GM19035 (cell line): ENCODE measurements at regions not wholly inside any gene's neighbourhood (a gene's known extent, or its start where the extent isn't known, plus 50 kb on each side); places are given as distances from the start of the nearest gene placed in this dataset.

ENCODE experiments used
- ATAC-seq: cut with Tn5 transposase; IDR thresholded peaks from one replicate; pipeline ENCODE4 v1.9.1; 2021; ENCODE audit not compliant: unreplicated experiment

- no peak for ATAC-seq
These were observed 188.3 kb upstream of the GMDS start for GRCh38 chr6:2433711-2434110.

- ATAC-seq = no peak
These were observed 187.9 kb upstream of the GMDS start for GRCh38 chr6:2433266-2433665.

- ATAC-seq = no peak
These were observed 186.9 kb upstream of the GMDS start for GRCh38 chr6:2432292-2432691.

DNA sequence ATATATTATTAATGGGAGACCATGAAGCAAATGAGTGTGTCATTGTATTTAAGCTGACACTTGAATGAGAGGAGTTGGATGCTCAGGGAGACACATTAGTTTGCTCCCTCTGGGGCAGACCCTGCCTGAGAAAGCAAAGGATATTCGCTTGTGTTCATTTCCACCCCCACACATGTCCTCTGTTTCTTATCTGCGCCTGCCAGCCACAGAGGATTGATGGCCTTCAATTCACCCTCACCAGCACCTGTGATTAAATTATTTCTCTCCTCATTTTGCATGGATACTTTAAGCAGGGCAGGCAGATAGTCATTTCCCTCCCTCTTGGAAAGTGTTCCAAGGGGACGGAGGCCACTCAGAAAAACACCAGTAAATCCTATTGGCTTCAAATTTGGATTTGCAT, 185.2 kb upstream of the GMDS start:
- ATAC-seq = no peak

GRCh38 chr6:2429460-2429859, 184.1 kb upstream of the GMDS start:
- ATAC-seq = no peak

GRCh38 chr6:2429032-2429431, 183.6 kb upstream of the GMDS start:
- no peak for ATAC-seq

- no peak for ATAC-seq
These were observed 181.3 kb upstream of the GMDS start for GRCh38 chr6:2426561-2427340.

DNA sequence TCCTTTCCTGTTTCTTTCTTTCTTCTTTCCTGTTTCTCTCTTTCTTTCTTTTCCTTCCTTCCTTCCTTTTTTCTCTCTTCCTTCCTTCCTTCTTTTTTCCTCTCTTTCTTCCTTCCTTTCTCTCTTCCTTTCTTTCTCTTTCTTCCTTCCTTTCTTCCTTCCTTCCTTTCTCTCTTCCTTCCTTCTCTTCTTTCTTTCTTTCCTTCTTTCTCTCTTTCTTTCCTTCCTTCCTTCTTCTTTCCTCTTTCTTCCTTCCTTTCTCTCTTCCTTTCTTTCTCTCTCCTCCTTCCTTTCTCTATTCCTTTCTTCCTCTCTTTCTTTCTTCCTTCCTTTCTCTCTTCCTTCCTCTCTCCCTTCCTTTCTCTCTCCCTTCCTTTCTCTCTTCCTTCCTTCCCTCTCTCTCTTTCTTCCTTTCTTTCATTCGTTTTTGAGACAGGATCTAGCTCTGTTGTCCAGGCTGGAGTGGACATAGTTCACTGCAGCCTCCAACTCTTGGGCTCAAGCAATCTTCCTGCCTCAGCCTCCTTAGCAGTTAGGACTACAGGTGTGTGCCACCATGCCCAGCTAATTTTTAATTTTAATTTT, 170.8 kb upstream of the GMDS start:
- no peak for ATAC-seq

GRCh38 chr6:2414885-2415547, 169.6 kb upstream of the GMDS start:
- no peak for ATAC-seq

DNA sequence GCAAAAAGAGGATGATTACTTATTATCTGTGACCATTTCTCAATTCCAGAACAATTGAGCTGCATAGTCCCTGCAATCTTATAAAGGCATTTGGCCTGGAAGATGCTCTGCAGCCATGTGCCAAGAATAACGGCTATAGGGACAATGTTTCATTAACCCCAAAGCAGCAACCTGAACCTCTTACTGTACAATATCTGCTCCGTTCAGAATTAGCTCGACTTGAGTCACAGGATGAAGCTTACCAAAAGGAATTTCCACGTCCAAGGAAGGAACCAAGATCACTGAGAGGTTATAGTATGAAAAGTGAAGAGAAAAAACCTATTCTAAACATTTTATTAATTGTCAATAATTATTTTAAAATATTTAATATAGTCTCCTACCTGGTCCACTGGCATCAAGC, 167.3 kb upstream of the GMDS start:
- no peak for ATAC-seq

DNA sequence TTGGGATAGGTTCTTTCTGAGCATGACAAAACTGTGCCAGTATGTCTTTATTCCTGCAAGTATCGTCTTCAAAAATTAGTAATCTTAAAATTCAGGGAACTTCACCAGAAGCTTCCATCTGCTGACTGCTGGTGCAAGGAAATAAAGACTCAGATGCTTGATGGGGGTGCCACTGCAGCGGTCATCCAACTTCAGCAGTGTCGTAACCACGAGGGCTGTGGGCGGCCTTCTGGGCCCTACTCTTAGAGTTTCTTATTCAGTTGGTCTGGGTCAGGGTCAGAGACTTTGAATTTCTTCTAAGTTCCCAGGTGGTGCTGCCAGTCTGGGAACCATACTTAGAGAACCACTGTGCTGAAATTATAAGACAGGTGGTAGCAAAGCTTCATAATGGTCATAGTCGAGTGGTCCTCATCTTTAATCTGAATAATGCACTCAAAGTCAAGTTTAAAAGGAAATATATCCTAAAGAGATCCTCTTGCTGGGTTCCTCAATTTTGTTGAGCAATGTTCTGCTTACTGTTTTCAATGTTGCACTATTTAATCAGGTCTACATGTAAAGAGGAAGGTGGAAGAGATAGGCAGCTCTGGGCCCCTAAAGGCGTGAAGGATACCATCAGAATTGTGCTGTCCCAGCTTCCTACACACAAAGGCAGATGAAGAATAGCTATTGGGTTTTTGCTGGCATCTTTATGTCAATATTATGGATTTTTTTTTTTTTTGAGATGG, 165.4 kb upstream of the GMDS start:
- no peak for ATAC-seq

DNA sequence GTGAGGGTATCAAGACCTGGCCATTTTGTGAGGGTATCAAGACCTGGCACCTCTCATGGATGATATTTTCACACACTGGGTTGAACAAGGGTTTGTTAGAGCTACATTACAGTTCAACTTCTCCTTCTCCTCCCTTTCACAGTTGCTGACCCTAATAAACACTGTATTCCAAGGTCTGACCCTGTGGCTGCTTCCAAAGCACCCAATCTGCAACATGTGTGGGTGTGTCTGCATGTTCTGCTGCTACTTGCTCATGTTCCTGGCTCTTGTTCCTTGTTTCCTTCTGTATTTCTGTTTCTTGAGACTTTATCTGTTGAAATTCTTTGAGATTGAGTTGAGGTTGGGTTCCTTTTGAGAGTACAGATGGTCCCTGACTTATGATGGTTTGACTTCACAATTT, 162.1 kb upstream of the GMDS start:
- no peak for ATAC-seq

DNA sequence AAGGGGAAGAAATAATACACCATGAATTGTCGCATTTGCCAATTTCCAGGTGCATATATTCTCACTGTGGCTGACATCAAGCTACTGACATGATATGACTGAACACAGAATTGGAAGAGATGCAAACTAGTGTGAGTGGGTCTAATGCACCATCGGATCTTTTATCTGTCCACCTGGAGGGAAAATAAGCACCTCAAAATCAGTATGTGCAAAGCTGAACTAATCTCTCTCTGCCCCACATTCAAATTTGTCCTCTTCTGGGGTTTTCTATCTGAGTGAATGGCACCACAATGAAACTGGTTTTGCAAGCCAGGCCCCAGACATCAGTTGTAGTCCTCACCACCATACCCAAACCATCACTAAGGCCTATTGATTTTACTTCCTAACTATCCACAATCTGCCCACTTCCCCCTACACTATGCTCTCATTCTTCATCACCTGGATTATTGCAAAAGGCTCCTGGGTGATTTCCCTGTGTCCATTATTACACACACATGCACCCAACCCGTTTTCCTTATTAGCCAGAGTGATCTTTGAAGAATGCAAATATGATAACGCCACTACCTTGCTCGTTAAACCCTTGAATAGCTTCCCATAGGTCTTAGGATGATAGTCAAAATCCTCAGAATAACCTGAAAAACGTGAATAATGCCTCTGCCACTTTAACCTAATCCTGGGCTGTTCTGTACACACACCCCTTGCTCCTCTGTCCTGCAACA, 159.0 kb upstream of the GMDS start:
- no peak for ATAC-seq

DNA sequence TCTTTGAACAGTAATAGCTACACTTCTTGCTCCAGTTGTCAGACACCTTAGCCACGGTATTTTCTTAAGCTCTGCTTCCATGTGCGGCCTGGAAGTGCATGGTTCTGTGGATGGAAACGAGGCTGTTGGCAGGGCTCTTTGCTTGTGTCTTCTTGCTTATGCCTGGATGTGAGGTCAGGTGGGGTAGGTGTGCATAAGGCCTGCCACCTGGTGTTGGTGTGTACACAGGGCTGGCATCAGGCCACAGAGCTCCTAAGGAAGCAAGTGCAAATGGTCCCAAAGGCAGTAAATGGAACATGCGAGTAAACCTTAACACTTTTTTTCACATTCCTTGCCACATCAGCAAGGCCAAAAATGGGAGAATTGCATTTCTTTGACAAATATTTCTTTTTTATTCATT, 158.1 kb upstream of the GMDS start:
- ATAC-seq = no peak

DNA sequence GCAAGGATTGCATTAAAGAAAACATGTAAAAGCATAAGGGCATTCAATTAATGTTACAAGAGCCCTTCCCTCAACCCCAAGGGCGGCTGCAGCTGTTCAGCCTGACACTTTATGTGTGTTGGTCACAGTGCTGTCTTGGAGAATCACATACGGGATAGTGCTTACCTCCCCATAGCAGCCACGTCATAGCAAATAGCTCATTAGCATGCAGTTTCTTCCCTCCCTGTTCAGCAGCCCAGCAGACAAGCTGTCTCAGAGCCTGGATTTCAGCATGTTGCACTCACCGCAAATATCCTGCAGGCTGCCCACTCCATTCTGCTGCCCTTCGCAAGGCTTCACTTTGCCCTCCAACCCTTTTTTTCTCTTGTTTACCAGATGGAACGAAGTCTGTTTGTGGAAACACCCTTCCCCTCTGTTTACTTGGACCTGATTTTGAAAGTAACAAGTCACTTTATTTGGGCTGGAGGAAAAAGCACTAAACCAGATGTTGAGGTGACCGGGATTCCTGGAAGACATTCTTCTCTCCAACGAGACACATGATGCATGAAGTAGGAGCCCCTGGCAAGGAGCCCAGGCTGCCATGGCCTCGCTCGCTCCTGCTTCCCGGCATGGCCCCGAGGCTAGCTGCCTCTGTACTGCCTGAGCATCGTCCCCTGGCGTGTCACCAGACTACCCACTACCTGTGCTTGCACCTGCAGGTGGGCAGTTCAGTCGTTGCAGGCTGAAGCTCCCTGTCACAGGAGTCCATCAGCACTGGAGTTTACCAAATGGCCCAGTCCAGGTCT, 151.6 kb upstream of the GMDS start:
- ATAC-seq = no peak

DNA sequence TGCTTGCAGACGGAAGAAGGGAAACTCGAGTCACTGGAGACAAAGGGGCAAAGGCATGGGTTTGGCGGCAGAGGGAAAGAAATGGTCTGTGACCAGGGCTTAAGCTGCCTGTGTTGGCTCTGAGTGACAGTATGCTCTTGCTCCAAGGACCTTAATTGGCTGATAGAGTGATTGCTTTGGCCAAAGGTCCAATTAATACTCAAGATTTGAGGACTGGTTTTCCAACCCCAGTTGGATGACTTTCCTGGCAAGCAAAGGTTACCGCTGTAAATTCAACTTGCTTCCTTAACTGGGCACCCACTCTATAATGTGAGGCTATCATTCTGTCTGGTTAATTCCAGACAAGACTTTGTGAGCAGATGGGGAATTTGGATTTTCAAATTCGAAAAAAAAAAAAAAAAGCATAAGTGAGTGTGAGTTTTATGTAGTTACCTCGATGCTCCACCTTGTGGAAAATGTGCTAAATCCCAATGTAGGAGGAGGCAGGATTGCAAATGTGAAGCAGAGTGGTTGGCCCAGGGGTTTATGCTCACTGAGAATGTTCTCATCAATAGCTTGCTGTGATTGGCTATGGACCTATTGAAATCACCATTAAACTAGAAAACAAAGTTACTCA, 150.7 kb upstream of the GMDS start:
- ATAC-seq = no peak

DNA sequence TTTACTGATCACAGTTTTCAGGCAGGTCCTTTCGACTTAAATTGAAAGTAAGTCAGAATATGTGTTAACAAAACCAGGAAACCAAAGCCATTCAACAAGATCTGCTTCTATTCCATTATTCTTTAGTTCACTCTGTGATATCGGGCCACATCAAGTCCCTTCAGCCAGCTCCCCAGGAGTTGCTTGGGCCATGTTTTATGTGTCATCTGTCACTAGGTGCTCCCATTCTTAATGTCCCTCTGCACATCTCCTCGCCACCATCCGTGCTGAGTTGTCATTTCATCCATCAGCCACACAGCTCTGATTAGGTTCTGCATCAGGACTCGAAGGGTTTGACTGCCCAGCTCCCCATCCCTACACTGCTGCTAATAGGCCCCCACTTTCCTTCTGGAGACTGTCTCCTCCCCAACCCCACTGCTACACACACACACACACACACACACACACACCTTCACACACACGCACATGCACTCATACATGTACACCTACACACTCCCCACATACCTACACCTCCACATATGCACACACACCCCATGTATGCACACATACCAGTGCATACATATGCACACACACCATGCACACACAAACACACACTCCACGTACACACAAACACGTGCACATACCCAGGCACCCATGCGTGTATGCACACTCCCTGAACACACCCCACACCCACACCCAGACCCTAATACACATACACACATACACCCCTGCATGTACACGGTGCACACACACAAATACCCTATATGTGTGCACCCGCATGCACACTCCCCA, 143.3 kb upstream of the GMDS start:
- ATAC-seq = no peak

DNA sequence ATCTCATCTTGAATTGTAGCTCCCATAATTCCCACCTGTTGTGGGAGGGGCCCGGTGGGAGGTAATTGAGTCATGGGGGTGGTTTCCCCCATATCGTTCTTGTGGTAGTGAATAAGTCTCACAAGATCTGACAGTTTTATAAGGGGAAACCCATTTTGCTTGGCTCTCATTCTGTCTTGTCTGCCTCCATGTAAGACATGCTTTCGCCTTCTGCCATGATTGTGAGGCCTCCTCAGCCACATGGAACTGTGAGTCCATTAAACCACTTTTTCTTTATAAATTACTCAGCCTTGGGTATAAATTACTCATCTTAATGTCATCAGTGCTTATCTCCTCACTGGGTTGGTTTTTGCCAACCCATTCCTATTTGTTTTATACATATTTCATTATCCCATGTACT, 142.0 kb upstream of the GMDS start:
- no peak for ATAC-seq

DNA sequence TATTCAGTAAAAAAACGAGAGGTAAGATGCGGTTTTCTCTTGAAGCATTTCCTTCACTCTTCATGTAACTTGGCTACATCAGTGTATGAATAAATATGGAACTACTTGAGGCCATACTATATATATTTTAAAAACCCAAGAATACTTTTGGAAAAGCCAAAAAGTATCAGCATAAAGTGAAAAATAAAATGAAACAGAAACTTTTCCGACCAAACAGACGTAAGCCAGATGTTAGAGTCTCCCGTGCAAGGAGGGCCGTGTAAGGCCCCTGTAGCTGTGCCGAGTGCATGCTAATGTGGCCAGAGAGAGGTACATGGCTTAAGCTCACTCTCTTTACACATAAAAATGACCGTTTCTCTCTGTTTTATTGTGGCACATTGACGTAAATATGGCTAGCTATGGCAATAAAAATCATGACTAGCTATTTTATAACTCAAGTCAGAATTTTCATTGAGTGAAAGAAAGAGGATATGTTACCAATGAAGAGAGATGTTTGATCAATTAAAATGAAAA, 140.1 kb upstream of the GMDS start:
- no peak for ATAC-seq
